CD4-positive, alpha-beta T cell (primary cell): ENCODE measurements at regions not wholly inside any gene's neighbourhood (a gene's known extent, or its start where the extent isn't known, plus 50 kb on each side); places are given as distances from the start of the nearest gene placed in this dataset.

Experiments used
- ATAC-seq: fragments of 200-7000 bp; cut with Tn5 transposase; one replicate; pipeline ENCODE4 v1.10.0; 2022; ENCODE audit warnings: mild to moderate bottlenecking; ENCODE audit not compliant: poor library complexity
- CTCF ChIA-PET: fragments of 350-600 bp; sonication (Branson Sonifier 250); formaldehyde crosslinking; loops from one replicate; lab custom pipeline; 2021; ENCODE audit warnings: antibody characterized with exemption, inconsistent platforms; lab: Charles Lee
- POLR2A ChIA-PET: fragments of 350-600 bp; sonication (Branson Sonifier 250); formaldehyde crosslinking; loops from one replicate; lab custom pipeline; 2021; ENCODE audit warnings: antibody characterized with exemption, inconsistent platforms; lab: Charles Lee
- DNase-seq, 14 experiments: peaks; one replicate each; pipeline ENCODE4 v3.0.0-alpha.2; 2013 to 2020; ENCODE audit warnings: mixed read lengths in 2 of 14
- H3K27ac ChIP-seq, 2 donors: one replicate each; pipeline versions ENCODE4 v1.5.1 to v1.7.0; 2013; ENCODE audit warnings: low read length in 2 of 2, low read depth in 1 of 2, mild to moderate bottlenecking in 1 of 2
- H3K27me3 ChIP-seq, 2 experiments: 1 replicate in 1 of 2; 2 replicates in 1 of 2; pipeline versions ENCODE4 v1.6.1 to v1.7.0; 2013; ENCODE audit warnings: low read length in 2 of 2, control low read depth in 1 of 2, mild to moderate bottlenecking in 1 of 2, moderate library complexity in 1 of 2; ENCODE audit not compliant: insufficient read depth in 2 of 2, control insufficient read depth in 1 of 2
- H3K36me3 ChIP-seq: one replicate; pipeline ENCODE4 v1.6.1; 2013; ENCODE audit warnings: low read length, control low read depth; ENCODE audit not compliant: insufficient read depth
- H3K4me1 ChIP-seq: one replicate; pipeline ENCODE4 v1.6.1; 2013; ENCODE audit warnings: low read length, control low read depth; ENCODE audit not compliant: insufficient read depth
- H3K4me3 ChIP-seq: one replicate; pipeline ENCODE4 v1.5.1; 2013; ENCODE audit warnings: mild to moderate bottlenecking, low read length, moderate library complexity
- H3K9me3 ChIP-seq, 2 experiments: 1 replicate in 1 of 2; 2 replicates in 1 of 2; pipeline versions ENCODE4 v1.6.1 to v1.7.0; 2013; ENCODE audit warnings: low read length in 2 of 2, mild to moderate bottlenecking in 2 of 2, control low read depth in 1 of 2, moderate library complexity in 1 of 2; ENCODE audit not compliant: control insufficient read depth in 1 of 2, insufficient read depth in 1 of 2
- H3K27ac Mint-ChIP-seq: one replicate; pipeline ENCODE4 v1.8.0; 2020; ENCODE audit warnings: mixed read lengths
- H3K27me3 Mint-ChIP-seq: one replicate; pipeline ENCODE4 v1.8.0; 2021; ENCODE audit warnings: mixed read lengths
- H3K36me3 Mint-ChIP-seq: one replicate; pipeline ENCODE4 v1.8.0; 2021; ENCODE audit warnings: low read depth, mixed read lengths
- H3K4me1 Mint-ChIP-seq: one replicate; pipeline ENCODE4 v1.8.0; 2021; ENCODE audit warnings: low read depth, mixed read lengths
- H3K4me3 Mint-ChIP-seq: one replicate; pipeline ENCODE4 v1.8.0; 2020; ENCODE audit warnings: mild to moderate bottlenecking, mixed read lengths
- H3K9me3 Mint-ChIP-seq: one replicate; pipeline ENCODE4 v1.8.0; 2020; ENCODE audit warnings: mixed read lengths
- CTCF ChIP-seq: fragments of 200-600 bp; IDR thresholded peaks from one replicate; pipeline ENCODE4 v1.8.0; 2022; ENCODE audit warnings: antibody characterized with exemption, mild to moderate bottlenecking
- intact Hi-C, 2 experiments: fragments of 100-400 bp; cut with DNase I in 1 of 2; cut with micrococcal nuclease in 1 of 2; formaldehyde crosslinking; loops; one replicate each; pipeline versions ENCODE4 v1.15.1 to v1.9.0; 2023 to 2025; cut with DNase I, micrococcal nuclease

- H3K36me3 Mint-ChIP-seq, result no peaks in the 10 kb centered on the region
- no peak overlapping the region for H3K4me3 Mint-ChIP-seq
- no peaks in the 10 kb centered on the region for H3K4me1 Mint-ChIP-seq
Observed at GRCh38 chr1:220367833-220368232, 95.6 kb upstream of the RAB3GAP2 start.

GRCh38 chr1:220366269-220366668, 94.0 kb upstream of the RAB3GAP2 start:
- ATAC-seq (no peak), DNase-seq (no peak)
- ChIA-PET CTCF (no interaction called here), POLR2A (no interaction called here)
- no peak overlapping the region for H3K4me3 Mint-ChIP-seq
- H3K36me3 ChIP-seq, result no peaks in the 10 kb centered on the region
- no peaks in the 10 kb centered on the region for H3K4me1 Mint-ChIP-seq
- H3K27ac ChIP-seq, result no peak overlapping the region
- H3K4me3 ChIP-seq, result no peak overlapping the region
- H3K9me3 ChIP-seq, result no peaks in the 10 kb centered on the region
- TF ChIP-seq CTCF, result no peak
- H3K27me3 Mint-ChIP-seq, result peaks cover 34% of the 10 kb centered on the region
- H3K36me3 Mint-ChIP-seq, result no peaks in the 10 kb centered on the region
- no peaks in the 10 kb centered on the region for H3K9me3 Mint-ChIP-seq
- H3K27ac Mint-ChIP-seq, result no peak overlapping the region
- peaks cover 6 to 12% of the 10 kb centered on the region in 2 experiments for H3K27me3 ChIP-seq
- intact Hi-C loops, result no loop called here
- no peaks in the 10 kb centered on the region for H3K4me1 ChIP-seq

More at GRCh38 chr1:220367833-220368232, 95.6 kb upstream of the RAB3GAP2 start:
- DNase-seq, result no peak
- H3K36me3 ChIP-seq, result no peaks in the 10 kb centered on the region
- no peaks in the 10 kb centered on the region for H3K9me3 ChIP-seq
- ChIA-PET POLR2A (no interaction called here), CTCF (no interaction called here)
- no peak for ATAC-seq
- H3K4me3 ChIP-seq, result no peak overlapping the region
- no peak for TF ChIP-seq CTCF
- no peak overlapping the region for H3K27ac ChIP-seq
- intact Hi-C loops, result no loop called here
- Mint-ChIP-seq H3K27ac (no peak overlapping the region), H3K9me3 (no peaks in the 10 kb centered on the region), H3K27me3 (peaks cover 27% of the 10 kb centered on the region)
- H3K4me1 ChIP-seq, result no peaks in the 10 kb centered on the region
- peaks cover 12% of the 10 kb centered on the region in 2 experiments for H3K27me3 ChIP-seq

GRCh38 chr1:220363196-220363837, 91.1 kb upstream of the RAB3GAP2 start:
- ChIA-PET CTCF (no interaction called here), POLR2A (no interaction called here)
- peaks cover 3% of the 10 kb centered on the region for H3K9me3 Mint-ChIP-seq
- Histone ChIP-seq H3K4me3 (no peak overlapping the region), H3K9me3 (no peaks in the 10 kb centered on the region), H3K36me3 (no peaks in the 10 kb centered on the region), H3K27me3 (peaks cover 6 to 8% of the 10 kb centered on the region in 2 experiments), H3K4me1 (no peaks in the 10 kb centered on the region), H3K27ac (no peak overlapping the region)
- H3K27ac Mint-ChIP-seq, result no peak overlapping the region
- intact Hi-C loops, result no loop called here
- no peak overlapping the region for H3K4me3 Mint-ChIP-seq
- no peaks in the 10 kb centered on the region for H3K36me3 Mint-ChIP-seq
- ATAC-seq (no peak), DNase-seq (no peak)
- no peaks in the 10 kb centered on the region for H3K4me1 Mint-ChIP-seq
- TF ChIP-seq CTCF, result no peak
- H3K27me3 Mint-ChIP-seq, result peaks cover 34% of the 10 kb centered on the region
